GM19240 (cell line): ENCODE measurements at regions not wholly inside any gene's neighbourhood (a gene's known extent, or its start where the extent isn't known, plus 50 kb on each side); places are given as distances from the start of the nearest gene placed in this dataset.
"Not testable (repeated sequence)": the region's sequence is repeated elsewhere in the genome, so short reads cannot be mapped to it uniquely, and the experiment has no call there.

Experiments used
- DNase-seq: peaks from one replicate; pipeline ENCODE4 v3.0.0; 2011; ENCODE audit warnings: low spot score; ENCODE audit not compliant: insufficient read length

DNA sequence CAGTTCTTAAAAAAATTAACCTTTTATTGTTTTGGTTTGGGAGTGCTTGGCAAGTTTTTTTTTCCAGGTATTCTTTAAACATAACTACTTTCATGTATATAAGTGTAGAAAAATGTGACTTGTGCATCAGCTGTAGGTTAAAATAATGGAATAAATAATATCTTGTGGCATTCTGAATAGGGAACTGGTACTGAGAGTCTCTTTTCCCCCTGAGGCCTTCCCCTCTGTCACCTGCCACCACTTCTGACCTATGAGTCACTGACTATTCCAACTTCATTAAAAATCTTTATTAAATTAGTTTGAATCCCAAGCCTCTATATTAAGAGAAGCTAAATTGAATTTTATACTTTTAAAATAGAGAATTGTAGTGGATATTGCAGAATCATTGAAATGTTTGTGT is 805.7 kb downstream of the METTL15 start:
- DNase-seq = no peak

DNA sequence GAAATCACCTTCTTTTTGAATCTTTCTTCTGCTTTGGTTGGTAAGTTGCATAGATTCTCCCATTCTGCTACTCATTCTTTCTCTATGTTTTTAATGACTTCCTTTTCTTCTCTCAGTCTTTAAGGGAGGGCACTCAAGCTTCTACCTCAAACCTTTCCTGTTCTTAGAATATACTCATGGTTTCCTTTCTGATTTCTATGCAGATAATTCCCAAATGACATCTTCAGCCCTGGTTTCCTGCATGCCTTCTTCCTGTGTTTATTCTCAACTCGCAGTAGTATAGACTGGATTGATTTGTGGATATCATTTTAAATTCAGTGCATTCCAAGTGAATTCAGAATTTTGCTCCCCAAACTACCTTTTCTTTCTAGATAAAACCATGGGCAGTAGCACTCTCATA is 803.6 kb downstream of the METTL15 start:
- no peak for DNase-seq

GRCh38 chr11:28910926-28911325 is 802.7 kb downstream of the METTL15 start:
- DNase-seq = no peak

DNA sequence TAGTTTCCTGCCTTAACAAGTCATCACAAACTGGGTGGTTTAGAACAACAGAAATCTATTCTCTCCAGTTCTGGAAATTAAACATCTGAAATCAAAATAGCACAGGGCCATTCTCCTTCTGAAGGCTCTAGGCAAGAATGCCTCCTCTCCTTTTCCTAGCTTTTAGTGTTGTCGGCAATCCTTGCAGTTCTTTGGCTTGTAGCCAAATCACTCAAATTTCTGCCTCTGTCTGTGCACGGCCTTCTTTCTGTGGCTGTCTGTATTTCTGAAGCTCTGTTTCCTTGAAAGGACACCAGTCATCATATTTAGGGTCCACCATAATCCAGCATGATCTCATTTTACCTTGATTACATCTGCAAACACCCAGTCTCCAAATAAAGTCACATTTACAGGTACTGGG is 795.5 kb downstream of the METTL15 start:
- no peak for DNase-seq

GRCh38 chr11:28900427-28900826 is 792.2 kb downstream of the METTL15 start:
- DNase-seq = no peak

DNA sequence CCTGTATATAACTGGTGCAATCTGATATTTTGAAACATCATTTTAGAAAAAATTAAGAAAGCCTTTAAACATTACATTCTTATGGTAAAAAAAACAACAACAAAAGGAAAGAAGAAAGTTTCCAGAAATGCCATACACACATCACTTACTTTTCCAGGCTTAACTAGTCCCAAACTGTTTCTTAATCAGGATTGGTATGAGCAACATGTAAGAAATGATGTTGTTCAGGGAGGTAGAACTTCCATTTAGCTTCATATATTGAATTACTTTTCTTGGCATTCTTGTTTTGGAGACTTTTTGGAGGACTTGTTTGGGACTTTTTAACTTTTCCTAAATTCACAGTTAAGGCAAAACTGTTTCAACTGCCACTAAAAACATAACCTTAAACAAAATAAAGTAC is 791.5 kb downstream of the METTL15 start:
- DNase-seq = no peak

- not testable (repeated sequence) for DNase-seq
These were observed 782.4 kb downstream of the METTL15 start for GRCh38 chr11:28890601-28891040.

DNA sequence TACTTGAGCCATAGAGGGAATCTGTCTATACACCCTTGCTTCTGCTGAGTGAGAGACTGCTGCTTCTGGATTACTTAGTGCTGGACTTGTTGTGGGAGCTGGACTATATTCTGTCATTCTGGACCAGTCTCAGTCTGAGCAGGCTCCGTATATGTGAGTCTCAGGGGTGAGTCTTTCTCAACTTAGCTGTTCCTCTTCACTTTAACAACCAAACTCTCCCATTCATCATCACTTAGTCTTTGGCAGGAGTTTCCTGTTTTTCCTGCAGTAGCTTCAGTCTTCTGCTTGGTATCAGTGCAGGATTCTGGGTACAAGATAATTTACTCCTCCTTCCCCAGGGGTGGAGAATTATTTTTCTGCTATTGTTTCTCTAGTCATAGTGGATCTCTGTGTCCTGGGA is 779.5 kb downstream of the METTL15 start:
- DNase-seq = no peak

DNA sequence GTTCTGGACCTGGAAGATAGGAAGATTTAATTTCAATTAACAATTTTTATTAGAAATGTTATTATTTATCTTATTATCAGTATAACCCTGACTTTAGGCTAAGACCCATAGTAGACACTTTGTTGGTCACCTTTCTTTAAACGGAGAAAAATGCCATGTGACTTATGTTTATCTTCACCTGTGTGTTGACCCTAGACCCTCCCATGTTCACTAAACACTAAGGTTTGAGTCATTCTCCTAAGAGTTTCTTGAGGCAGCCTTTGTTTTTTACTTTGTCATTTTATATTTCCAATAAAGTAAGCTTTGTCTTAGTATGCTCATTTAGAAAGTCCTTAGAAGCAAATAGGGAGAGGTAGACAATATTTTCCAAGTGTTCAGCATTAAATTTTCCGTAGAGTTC is 771.7 kb downstream of the METTL15 start:
- DNase-seq = no peak

DNA sequence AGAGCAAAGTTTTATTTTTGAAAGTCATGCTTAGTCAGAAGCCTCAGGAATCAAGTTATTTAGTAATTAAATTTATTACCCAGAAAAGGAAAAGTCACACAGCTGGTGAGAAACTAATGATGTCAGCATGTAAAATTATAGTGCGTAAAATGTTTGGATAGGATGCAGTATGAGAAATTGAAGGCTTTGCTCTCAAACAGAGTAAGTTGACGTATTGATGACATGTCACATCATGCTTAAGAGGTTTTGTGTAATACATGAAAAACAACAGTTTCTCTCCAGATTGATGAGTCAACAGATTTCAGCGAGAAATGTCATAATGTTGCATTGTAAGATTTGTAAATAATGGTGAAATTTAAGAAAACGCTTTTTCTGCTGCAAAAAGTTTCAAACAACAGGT is 769.8 kb downstream of the METTL15 start:
- no peak for DNase-seq

- no peak for DNase-seq
These were observed 769.2 kb downstream of the METTL15 start for GRCh38 chr11:28877340-28877739.

- no peak for DNase-seq
These were observed 766.5 kb downstream of the METTL15 start for GRCh38 chr11:28874706-28875105.

DNA sequence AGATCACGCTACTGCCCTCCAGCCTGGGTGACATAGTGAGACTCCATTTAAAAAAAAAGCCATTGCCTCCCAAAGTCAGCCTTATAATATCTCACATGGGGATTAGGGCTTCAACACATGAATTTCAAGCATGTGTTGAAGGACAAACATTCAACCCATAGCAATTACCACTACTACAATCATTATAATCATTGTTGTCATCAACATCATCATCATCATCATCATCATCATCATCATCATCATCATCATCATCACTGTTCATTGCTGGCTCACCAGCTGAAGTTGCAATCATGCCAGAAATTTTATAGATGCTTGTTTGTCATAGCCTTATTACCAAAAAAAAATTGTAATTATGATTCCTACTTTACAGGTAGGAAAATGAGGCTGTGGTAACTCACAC is 762.9 kb downstream of the METTL15 start:
- DNase-seq = no peak

GRCh38 chr11:28863422-28863821 is 755.2 kb downstream of the METTL15 start:
- DNase-seq = no peak

DNA sequence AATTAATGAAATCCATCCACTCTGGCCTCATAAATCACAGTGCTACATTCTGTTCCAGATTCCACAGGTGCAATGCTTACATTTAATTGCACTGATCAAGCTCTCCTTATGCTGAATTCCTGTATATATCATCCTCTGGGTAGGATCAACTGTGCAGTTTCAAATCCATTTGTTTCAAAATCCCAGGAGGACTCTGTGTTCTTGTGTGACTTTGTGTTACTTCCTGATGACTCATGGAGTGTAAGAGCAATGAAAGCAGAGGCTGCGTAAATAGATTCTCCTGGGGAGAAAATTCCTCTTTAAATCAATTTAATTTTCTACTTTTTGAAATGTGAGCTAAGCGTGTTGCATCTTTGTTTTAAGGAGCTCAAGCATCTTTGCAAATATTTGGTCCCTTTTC is 752.7 kb downstream of the METTL15 start:
- DNase-seq = no peak

- no peak for DNase-seq
These were observed 749.9 kb downstream of the METTL15 start for GRCh38 chr11:28858076-28858475.

- DNase-seq = no peak
These were observed 740.9 kb downstream of the METTL15 start for GRCh38 chr11:28849053-28849452.

DNA sequence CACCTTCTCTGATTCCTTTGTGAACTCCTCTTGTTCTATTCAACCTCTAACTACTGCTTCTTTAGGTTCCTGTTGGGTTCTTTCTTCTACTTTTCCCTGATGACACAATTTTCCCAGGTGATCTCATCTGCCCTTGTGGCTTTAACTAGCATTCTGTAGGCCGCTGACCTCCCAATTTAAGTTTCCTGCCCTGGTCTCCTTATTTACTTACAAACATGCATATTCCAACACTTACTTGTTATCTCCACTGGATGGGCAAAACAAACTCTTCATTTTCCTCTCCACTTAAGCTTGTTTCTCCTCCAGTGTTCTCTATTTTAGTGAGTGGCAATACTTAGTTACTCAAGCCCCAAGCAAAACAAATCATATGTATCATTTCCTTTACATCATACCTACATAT is 734.5 kb downstream of the METTL15 start:
- DNase-seq = no peak

GRCh38 chr11:28838741-28839140 is 730.6 kb downstream of the METTL15 start:
- DNase-seq = no peak

DNA sequence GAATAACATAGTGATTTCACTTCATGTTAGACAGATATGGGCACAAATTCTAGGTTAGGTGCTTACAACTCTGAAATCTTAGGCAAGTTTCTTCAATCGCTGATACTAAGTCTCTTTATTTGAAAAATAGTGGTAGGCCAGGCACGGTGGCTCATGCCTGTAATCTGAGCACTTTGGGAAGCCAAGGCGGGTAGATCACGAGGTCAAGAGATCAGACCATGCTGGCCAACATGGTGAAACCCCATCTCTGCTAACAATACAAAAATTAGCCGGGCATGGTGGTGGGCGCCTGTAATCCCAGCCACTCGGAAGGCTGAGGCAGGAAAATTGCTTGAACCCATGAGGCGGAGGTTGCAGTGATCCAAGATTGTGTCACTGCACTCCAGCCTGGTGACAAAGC is 729.4 kb downstream of the METTL15 start:
- no peak for DNase-seq

DNA sequence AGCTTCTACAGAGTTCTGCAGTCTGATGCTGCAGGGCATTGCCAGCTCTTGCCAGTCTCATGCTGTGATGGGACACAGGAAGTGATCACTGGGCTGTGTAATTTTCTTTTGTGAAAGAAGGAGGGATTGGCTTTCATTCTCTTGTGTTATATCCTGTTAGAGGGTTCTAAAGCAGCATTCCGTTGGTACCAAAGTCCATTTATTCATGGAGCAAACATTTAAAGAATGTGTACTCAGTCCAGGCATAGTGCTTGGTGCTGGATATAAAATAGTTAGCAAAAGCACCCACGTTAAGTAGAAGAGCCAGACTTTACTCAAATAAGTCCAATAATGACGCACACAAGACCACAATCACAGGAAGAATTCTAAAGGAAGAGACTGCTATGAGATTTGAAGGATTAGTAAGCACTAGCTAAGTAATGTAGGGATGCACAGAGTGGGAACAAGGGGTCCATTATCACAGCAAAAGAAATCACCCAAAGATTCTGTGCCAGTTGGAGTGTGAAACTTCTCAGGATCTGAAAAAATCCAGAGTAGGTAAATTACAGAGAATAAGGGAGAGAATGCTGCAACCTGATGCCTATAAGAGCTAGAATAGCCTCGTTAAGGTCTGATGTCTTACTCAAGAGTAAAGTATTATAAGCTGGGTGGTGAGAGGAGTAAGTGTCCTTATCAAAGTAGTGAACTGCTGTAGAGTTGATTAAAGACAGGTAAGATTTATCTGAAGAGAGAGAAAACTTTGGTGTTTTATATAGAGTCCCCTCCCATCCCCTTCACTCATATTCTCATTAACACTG is 728.3 kb downstream of the METTL15 start:
- no peak for DNase-seq

GRCh38 chr11:28835790-28836189 is 727.6 kb downstream of the METTL15 start:
- no peak for DNase-seq

DNA sequence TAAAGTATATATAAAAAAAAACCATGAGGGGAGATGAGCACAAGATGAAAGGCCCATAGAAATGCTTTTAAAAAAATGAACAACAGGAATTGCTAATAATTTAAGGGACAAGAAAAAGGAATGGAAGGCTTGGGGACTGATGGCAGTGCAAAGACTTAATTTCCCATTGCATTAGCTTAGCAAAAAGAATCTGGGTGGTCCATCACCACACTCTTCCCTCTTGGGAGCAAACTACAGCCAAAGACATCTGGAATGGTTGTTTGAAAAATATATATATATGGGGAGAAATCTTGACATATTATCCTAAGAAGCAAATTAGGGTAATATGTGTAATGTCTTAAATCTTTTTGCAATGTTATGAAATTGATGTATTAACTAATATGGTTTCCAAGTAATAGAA is 727.1 kb downstream of the METTL15 start:
- no peak for DNase-seq

- no peak for DNase-seq
These were observed 726.7 kb downstream of the METTL15 start for GRCh38 chr11:28834877-28835276.
